ENCODE measurements at regions not wholly inside any gene's neighbourhood (a gene's known extent, or its start where the extent isn't known, plus 50 kb on each side); places are given as distances from the start of the nearest gene placed in this dataset.
A peak's percentile ranks its signal among the peaks of the same experiment; 100 is the strongest.

- DNase-seq (ENCODE audit: low spot score), result peak; percentile 96
- ChIA-PET CTCF (no interaction called here), POLR2A (ENCODE audit: low non-redundant PET) (no interaction called here)
- peaks cover 22% of the 10 kb centered on the region for H3K27me3 ChIP-seq (replicated peaks; ENCODE audit: insufficient read depth, low read depth, low read length, poor library complexity)
- intact Hi-C loops (cut with micrococcal nuclease; ENCODE audit: unreplicated experiment), result loop anchor here (5.0 to 10.0 kb wide), 4 partner anchors 192 to 852 kb away; partner anchors contain the start of gene TENT5A
- no TSS peak for BruUV-seq (replicated peaks)
- TF ChIP-seq CTCF (conservative IDR thresholded peaks at IDR 0.05; ENCODE audit: low read depth, low read length) (no peak), EZH2 (IDR thresholded peaks at IDR 0.05; ENCODE audit: borderline replicate concordance, low read depth, low read length, poor library complexity, severe bottlenecking) (no peak)
- H3K27ac ChIP-seq (ENCODE audit: low read depth, low read length, poor library complexity, severe bottlenecking), result no peak overlapping the region
- no peak overlapping the region for H3K4me3 ChIP-seq (ENCODE audit: low read depth, low read length, poor library complexity, severe bottlenecking)
- H3K4me1 ChIP-seq (ENCODE audit: insufficient read depth, low read length, poor library complexity, severe bottlenecking), result peaks cover 31% of the 10 kb centered on the region
- H3K36me3 ChIP-seq (ENCODE audit: insufficient read depth, low read length, poor library complexity, severe bottlenecking), result no peaks in the 10 kb centered on the region
- H3K9me3 ChIP-seq (ENCODE audit: low read depth, low read length, poor library complexity, severe bottlenecking), result no peaks in the 10 kb centered on the region
Observed at GRCh38 chr6:81067057-81067456, 685.4 kb downstream of the TENT5A start.

GRCh38 chr6:81063891-81064290, 688.6 kb downstream of the TENT5A start:
- peaks cover 30% of the 10 kb centered on the region for H3K27me3 ChIP-seq (replicated peaks; ENCODE audit: insufficient read depth, low read depth, low read length, poor library complexity)
- CTCF ChIA-PET, result no interaction called here

GRCh38 chr6:81054036-81054435, 698.4 kb downstream of the TENT5A start:
- ChIA-PET CTCF (interaction anchor here (0.9 kb wide), 1 partner anchor 828 kb away, joined by 3 read pairs; no protein-coding TSS in a partner anchor), POLR2A (ENCODE audit: low non-redundant PET) (no interaction called here)
- no TSS peak for BruUV-seq (replicated peaks)
- intact Hi-C loops (cut with micrococcal nuclease; ENCODE audit: unreplicated experiment), result no loop called here
- Histone ChIP-seq H3K27ac (ENCODE audit: low read depth, low read length, poor library complexity, severe bottlenecking) (no peak overlapping the region), H3K4me1 (ENCODE audit: insufficient read depth, low read length, poor library complexity, severe bottlenecking) (no peaks in the 10 kb centered on the region), H3K4me3 (ENCODE audit: low read depth, low read length, poor library complexity, severe bottlenecking) (no peak overlapping the region), H3K27me3 (replicated peaks; ENCODE audit: insufficient read depth, low read depth, low read length, poor library complexity) (no peaks in the 10 kb centered on the region), H3K9me3 (ENCODE audit: low read depth, low read length, poor library complexity, severe bottlenecking) (no peaks in the 10 kb centered on the region), H3K36me3 (ENCODE audit: insufficient read depth, low read length, poor library complexity, severe bottlenecking) (no peaks in the 10 kb centered on the region)
- DNase-seq (ENCODE audit: low spot score), result no peak
- TF ChIP-seq CTCF (conservative IDR thresholded peaks at IDR 0.05; ENCODE audit: low read depth, low read length), result no peak
- no peak for TF ChIP-seq EZH2 (IDR thresholded peaks at IDR 0.05; ENCODE audit: borderline replicate concordance, low read depth, low read length, poor library complexity, severe bottlenecking)

More at GRCh38 chr6:81063891-81064290, 688.6 kb downstream of the TENT5A start:
- Histone ChIP-seq H3K27ac (ENCODE audit: low read depth, low read length, poor library complexity, severe bottlenecking) (no peak overlapping the region), H3K4me3 (ENCODE audit: low read depth, low read length, poor library complexity, severe bottlenecking) (no peak overlapping the region), H3K36me3 (ENCODE audit: insufficient read depth, low read length, poor library complexity, severe bottlenecking) (no peaks in the 10 kb centered on the region), H3K9me3 (ENCODE audit: low read depth, low read length, poor library complexity, severe bottlenecking) (no peaks in the 10 kb centered on the region), H3K4me1 (ENCODE audit: insufficient read depth, low read length, poor library complexity, severe bottlenecking) (peaks cover 27% of the 10 kb centered on the region)
- BruUV-seq (replicated peaks), result no TSS peak
- intact Hi-C loops (cut with micrococcal nuclease; ENCODE audit: unreplicated experiment), result loop anchor here (10.0 kb wide), 3 partner anchors 189 to 849 kb away; no protein-coding TSS in a partner anchor
- TF ChIP-seq CTCF (conservative IDR thresholded peaks at IDR 0.05; ENCODE audit: low read depth, low read length) (no peak), EZH2 (IDR thresholded peaks at IDR 0.05; ENCODE audit: borderline replicate concordance, low read depth, low read length, poor library complexity, severe bottlenecking) (no peak)
- DNase-seq (ENCODE audit: low spot score), result peak; percentile 25
- POLR2A ChIA-PET (ENCODE audit: low non-redundant PET), result no interaction called here
